NCI-H1048 (cell line): ENCODE measurements at regions not wholly inside any gene's neighbourhood (a gene's known extent, or its start where the extent isn't known, plus 50 kb on each side); places are given as distances from the start of the nearest gene placed in this dataset.
A peak's percentile ranks its signal among the peaks of the same experiment; 100 is the strongest.

ENCODE experiments used
- DNase-seq: peaks from one replicate; lab custom pipeline; 2025; lab: John Stamatoyannopoulos, UW

GRCh38 chr4:57249083-57249482 lies 138.9 kb upstream of the IGFBP7 start:
- no peak for DNase-seq

GRCh38 chr4:57243076-57243475 lies 132.9 kb upstream of the IGFBP7 start:
- DNase-seq, result no peak

GRCh38 chr4:57234252-57234775 lies 124.1 kb upstream of the IGFBP7 start:
- DNase-seq, result no peak

- DNase-seq, result no peak
Observed at GRCh38 chr4:57233386-57233785, 123.2 kb upstream of the IGFBP7 start.

GRCh38 chr4:57231781-57232180 lies 121.6 kb upstream of the IGFBP7 start:
- DNase-seq, result no peak

GRCh38 chr4:57220734-57221133 lies 110.5 kb upstream of the IGFBP7 start:
- DNase-seq, result no peak

- no peak for DNase-seq
Observed at GRCh38 chr4:57220172-57220571, 110.0 kb upstream of the IGFBP7 start.

GRCh38 chr4:57219431-57219830 lies 109.2 kb upstream of the IGFBP7 start:
- DNase-seq, result no peak

GRCh38 chr4:57214654-57215411 lies 104.6 kb upstream of the IGFBP7 start:
- no peak for DNase-seq

GRCh38 chr4:57211131-57211530 lies 100.9 kb upstream of the IGFBP7 start:
- DNase-seq, result no peak

GRCh38 chr4:57206172-57206571 lies 96.0 kb upstream of the IGFBP7 start:
- no peak for DNase-seq

- DNase-seq, result no peak
Observed at GRCh38 chr4:57205580-57205979, 95.4 kb upstream of the IGFBP7 start.

GRCh38 chr4:57200799-57201327 lies 90.7 kb upstream of the IGFBP7 start:
- DNase-seq, result no peak

- no peak for DNase-seq
Observed at GRCh38 chr4:57199267-57199666, 89.1 kb upstream of the IGFBP7 start.

- DNase-seq, result no peak
Observed at GRCh38 chr4:57195622-57196021, 85.4 kb upstream of the IGFBP7 start.

- no peak for DNase-seq
Observed at GRCh38 chr4:57194068-57194611, 84.0 kb upstream of the IGFBP7 start.

GRCh38 chr4:57193209-57193810 lies 83.1 kb upstream of the IGFBP7 start:
- DNase-seq, result no peak

- DNase-seq, result peak; percentile 48
Observed at GRCh38 chr4:57191523-57192034, 81.4 kb upstream of the IGFBP7 start.

GRCh38 chr4:57190601-57191481 lies 80.7 kb upstream of the IGFBP7 start:
- DNase-seq, result peak; percentile 2

GRCh38 chr4:57187246-57187645 lies 77.1 kb upstream of the IGFBP7 start:
- peak; percentile 9 for DNase-seq

- no peak for DNase-seq
Observed at GRCh38 chr4:57184378-57185029, 74.3 kb upstream of the IGFBP7 start.
